AG08395 (cell line): ENCODE measurements at regions not wholly inside any gene's neighbourhood (a gene's known extent, or its start where the extent isn't known, plus 50 kb on each side); places are given as distances from the start of the nearest gene placed in this dataset.
A peak's percentile ranks its signal among the peaks of the same experiment; 100 is the strongest.
"Not testable (repeated sequence)": the region's sequence is repeated elsewhere in the genome, so short reads cannot be mapped to it uniquely, and the experiment has no call there.

ENCODE experiments used
- DNase-seq: peaks from one replicate; pipeline ENCODE4 v3.0.0; 2012; ENCODE audit warnings: mixed read lengths, low spot score

DNA sequence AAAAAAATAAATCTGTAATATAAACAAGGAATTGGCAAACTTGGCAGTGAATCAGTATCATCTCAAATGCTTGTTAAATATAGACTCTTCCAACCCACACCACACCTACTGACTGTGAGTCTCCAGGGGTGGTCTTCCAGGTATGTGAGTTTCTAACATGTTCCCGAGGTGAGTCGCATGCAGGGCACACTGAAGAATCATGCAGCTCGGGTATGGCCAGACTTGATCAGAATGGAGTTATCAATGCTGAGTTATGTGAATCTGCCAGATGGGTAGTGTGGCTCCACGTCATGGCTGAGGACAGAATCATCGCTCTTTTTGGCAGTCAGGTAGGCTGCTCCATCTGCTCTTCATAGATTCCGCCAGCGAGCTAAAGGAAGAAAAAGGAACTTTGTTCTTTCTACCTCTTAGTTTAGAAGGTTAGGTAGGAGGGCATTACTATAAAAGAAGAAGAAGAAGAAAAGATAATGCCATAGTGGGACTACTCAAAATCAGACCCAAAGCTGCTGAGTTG is 1279.7 kb upstream of the ZEB2 start:
- no peak for DNase-seq

DNA sequence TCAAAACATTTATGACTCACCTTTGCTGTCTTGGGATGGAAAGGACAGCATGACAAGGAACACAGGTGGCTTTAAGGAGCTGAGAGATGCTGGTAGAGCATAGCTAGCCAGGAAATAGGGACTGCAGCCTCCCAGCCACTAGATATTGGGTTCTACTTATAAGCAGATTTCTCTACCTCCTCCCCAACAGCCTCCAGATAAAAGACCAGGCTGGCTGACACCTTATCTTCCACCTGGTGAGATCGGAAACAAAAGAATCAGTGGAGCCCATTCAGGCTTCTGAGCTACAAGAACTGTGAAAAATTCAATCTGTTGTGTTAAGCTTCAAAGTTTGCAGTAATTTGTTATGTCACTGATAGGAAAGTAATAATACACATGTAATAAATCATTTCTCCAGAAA is 1278.5 kb upstream of the ZEB2 start:
- DNase-seq = no peak

DNA sequence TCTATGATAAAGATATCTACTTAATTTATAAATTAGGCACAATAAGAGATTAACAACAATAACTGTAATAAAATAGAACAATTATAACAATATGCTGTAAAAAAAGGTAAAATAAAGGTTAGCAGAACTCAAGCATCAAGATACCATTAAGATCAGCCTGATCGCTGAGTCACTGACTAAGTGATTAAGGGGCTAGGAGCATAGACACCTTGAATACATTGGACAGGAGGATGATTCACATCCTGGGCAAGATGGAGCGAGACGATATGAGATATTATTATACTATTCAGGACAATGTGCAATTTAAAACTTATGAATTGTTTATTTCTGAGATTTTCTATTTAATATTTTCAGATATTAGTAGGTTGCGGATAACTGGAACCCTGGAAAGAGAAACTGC is 1277.8 kb upstream of the ZEB2 start:
- no peak for DNase-seq

DNA sequence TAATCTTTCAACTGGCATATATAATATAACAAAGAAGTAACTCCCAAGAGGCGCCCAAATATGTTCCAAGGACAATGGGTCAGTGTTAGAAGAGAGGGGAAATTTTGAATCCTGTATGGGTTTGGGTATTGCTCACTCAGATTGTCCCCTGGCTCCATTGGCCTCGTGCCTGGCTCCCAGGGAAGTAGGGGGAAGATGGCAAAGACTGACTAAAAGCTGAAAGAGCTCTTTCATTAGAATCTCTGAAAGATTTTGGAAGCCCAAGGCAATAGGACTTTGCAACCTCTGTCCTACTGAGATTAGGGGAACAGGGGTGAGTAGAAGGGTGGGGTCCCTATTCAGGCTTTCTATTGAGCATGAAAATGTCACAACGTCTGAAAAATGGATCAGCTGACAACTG is 1272.8 kb upstream of the ZEB2 start:
- DNase-seq = no peak

DNA sequence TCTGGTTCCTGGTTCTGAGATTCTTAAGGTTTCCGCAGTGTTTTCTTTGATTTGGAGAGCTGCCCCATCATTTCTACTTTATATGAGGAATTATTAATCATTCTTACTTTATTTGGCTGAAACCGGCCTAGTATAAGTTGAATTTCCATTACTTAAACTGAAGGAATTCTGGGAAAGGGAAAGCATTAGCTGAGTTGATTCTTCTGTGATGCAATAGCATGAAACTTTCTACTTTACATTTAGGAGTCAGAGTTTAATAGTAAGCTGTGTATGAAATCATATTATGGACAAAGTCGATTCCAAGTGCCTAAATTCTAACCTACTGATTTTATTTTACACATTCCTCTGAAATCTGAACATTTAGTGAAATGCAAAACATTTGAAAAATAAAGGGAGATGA is 1269.7 kb upstream of the ZEB2 start:
- no peak for DNase-seq

DNA sequence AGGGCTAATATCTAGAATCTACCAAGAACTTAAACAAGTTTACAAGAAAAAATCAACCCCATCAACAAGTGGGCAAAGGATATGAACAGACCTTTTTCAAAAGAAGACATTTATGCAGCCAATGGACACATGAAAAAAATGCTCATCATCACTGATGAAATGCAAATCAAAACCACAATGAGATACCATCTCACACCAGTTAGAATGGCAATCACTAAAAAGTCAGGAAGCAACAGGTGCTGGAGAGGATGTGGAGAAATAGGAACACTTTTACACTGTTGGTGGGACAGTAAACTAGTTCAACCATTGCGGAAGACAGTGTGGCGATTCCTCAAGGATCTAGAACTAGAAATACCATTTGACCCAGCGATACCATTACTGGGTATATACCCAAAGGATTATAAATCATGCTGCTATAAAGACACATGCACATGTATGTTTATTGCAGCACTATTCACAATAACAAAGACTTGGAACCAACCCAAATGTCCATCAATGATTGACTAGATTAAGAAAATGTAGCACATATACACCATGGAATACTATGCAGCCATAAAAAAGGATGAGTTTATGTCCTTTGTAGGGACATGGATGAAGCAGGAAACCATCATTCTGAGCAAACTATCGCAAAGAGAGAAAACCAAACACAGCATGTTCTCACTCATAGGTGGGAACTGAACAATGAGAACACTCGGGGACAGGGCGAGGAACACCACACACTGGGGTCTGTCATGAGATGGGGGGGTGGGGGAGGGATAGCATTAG is 1267.9 kb upstream of the ZEB2 start:
- not testable (repeated sequence) for DNase-seq

DNA sequence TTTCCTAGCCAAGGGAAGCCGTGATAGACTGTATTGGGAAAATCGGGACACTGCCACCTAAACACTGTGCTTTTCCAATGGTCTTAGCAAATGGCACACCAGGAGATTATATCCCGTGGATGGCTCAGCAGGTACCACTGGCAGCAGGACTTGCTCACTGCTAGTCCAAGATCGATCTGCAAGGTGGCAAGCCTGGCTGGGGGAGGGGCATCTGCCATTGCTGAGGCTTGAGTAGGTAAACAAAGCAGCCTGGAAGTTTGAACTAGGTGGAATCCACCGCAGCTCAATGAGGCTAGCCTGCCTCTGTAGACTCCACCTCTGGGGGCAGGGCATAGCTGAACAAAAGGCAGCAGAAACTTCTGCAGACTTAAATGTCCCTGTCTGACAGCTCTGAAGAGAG is 1262.7 kb upstream of the ZEB2 start:
- DNase-seq = not testable (repeated sequence)

DNA sequence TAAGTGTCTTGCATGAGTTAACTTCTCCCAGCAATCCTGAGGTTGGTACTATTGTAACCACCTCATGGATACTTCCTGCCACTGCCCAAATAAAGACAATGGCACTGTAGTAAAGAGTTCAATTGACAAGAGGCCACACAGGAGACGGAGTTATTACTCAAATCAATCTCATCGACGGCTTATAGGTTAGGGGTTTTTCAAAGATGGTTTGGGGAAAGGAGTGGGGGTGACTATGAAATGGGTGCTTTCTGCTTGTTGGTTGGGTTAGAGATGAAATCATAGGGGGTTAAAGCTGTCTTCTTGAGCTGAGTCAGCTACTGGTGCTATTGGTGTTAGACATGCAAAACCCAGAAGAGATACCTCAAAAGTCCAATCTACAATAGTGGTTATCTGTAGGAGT is 1258.0 kb upstream of the ZEB2 start:
- no peak for DNase-seq

DNA sequence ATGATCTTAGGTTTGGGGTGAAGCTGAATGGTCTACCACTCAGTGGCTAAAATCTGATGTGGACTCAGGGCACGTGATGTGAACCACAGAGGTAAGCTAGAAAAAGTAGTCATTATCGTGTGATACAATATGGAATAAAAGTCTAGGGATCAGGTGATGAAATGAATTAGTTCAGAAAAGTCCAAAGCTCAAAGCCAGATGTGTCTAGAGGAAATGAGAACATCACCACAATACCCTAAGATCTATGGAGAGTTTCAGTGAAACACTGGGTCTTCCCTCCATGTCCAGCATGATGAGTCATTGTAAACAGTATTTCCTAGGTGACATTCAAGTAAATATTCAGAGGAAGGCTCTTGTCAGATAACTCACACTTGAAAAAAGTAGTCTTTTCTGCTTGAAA is 1257.4 kb upstream of the ZEB2 start:
- DNase-seq = no peak

DNA sequence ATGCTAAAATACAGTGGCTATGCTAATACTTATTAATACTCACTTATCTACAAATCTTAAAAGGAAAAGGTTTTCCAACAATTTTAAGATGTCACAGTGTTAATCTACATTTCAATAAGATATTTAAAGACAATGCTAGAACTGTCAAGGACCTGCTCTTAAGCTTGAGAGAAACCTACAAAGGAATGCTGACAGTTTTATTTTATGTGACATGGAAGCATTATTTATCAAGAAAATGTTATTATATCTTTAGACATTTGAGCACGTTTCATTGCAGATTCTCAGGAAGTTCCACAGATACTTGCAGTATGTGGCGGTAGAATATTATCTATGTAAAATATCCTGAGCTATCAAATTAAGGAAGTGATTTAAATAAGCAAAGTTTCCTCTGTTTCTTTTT is 1255.7 kb upstream of the ZEB2 start:
- DNase-seq = no peak

DNA sequence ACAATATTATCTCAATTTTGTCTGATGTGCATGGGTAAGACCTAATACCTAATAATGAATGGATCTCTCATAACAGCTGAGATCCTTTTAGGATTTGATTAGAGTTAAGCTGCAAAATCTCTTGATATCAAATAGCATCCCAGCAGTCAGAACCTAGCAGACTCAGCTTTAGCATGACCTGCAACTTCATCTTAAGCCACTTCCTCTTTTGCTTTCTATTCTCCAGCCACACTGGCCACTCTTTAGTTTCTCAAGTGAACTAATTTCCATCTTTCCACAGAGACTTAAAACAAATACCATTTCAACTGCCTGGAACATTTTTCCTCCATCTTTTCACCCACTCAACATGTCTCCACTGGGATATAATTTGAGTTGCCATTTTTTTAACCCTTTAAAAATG is 1251.6 kb upstream of the ZEB2 start:
- no peak for DNase-seq

DNA sequence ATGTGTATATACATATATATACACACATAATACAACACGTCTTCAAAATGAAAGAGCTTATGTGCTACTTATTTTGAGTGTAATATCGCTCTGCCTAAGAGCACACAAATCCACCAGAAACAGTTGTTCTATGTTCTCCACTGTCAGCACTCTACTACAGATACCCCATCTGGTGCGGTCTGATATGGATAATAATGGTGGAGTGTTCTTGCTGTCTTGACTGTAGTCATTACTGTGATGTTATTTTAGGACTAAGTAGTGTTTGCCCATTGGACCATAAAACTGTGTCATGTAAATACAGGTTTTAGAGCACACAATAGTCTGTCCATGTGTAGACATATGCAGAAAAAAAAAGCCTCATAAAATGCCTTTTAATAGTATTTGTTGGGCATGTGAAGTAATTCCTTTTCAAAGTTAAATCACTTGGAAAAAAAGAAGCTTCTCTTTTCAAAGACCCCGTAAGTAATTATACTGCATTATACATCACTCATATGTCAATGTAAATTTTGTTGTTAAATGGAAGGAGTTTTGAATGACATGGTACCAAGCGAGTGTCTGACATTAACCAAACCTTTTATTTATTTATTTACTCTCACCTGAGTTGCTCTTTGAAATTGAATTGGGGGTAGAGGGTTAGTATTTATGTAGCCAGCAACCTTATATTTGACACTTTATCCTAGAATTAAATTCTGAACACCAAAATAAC is 1249.2 kb upstream of the ZEB2 start:
- DNase-seq = no peak

DNA sequence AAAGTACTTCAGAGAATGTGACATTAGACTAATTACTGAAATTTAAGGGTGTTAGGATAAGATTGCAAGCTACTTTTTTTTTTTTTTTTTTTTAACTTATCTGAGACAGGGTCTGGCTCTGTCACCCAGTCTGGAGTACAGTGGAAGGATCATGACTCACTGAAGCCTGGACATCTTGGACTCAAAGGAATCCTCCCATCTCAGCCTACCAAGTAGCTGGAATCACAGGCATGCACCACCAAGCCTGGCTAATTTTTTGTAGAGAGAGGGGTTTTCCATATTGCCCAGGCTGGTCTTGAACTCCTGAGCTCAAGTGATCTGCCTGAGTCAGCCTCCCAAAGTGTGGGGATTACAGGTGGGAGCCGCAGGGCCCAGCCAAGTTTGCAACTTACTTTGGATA is 1246.0 kb upstream of the ZEB2 start:
- no peak for DNase-seq

DNA sequence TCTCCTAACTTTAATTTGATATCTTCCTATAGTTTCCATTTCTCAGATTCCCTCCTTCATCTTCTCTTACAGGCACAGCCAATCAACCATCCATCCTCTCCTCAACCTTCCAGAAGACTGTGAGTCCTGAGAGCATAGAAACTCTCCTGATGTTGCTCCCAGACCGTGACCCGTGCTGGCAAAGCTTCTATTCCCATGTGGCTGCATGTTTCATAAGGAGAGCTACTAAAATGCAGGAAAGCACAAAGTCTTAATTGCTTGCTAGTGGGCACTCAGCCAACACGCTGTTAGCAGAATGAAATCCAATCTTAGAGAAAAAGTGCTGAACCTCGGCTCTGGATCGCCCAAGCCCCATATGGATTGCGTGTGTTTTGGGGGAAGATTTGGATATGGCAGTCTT is 1244.7 kb upstream of the ZEB2 start:
- no peak for DNase-seq

DNA sequence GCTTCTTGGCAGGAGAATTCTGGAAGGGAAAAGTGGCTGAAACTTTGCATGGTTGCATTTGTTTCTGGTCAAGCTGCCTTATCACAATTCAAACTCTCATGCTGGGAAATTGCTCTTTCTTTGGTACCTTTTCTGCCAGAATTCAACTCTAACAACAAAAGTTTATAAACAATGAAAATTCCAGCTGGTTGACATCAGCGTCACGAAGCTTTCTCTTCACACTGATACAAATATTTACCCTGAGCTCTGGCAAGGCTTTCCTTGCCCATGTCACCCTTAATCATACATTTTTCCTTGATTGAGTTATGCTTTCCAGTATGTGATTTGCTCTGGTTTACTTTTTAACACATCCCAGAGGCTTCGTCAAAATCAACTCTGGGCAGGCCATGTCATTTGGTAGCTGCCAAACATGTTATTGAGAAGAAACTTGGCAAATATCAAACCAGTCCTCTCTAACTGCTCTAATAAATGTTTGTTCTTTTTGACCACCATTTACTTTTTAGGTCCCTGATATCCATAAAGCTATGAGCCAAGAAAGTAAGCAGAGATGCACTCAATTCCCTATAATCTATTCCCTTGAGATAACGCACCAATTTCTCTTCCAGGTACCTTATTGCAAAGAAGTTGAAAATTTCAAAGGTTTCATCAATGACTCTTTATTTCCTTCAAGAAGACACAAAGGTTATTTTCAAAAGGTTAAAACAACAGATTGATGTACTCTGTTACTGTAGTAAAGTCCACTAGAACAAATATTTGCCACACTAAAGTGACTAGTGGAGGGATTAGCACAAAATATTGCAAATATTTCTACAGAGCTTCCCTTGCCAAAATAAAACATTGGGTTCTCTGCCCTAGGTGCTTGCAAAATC is 1241.1 kb upstream of the ZEB2 start:
- peak; percentile 50 for DNase-seq

DNA sequence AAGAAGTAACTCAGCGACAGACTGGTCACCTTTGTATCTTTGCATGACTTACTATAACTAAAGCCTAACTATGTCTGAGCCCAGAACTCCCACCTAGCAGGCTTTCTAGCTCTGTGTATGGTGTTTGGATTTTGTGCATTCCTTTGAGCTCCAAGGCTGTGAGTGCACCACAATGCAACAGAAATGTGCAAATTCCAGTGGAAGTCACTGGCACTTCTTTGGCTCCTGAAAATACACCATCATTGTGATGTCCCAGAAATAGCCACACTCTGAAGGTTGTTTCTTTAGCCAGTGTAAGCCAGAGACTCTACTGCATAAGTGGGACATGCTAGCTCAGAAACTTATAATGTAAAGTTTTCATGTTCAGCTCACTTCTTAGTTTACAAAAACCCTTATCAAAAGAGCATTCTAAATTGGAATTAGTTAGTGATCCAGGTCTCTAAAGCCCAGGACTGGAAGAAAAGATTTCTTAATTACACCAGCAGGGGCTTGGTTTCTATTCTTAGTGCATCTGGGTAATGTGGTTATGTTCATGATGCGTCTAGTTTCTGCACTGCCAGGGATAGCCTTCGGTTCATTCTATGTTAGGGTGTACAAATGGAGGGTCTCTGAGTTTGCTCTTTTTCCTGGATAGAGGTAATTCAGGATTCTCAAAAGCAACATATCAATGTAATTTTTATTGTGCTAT is 1239.5 kb upstream of the ZEB2 start:
- DNase-seq = no peak

DNA sequence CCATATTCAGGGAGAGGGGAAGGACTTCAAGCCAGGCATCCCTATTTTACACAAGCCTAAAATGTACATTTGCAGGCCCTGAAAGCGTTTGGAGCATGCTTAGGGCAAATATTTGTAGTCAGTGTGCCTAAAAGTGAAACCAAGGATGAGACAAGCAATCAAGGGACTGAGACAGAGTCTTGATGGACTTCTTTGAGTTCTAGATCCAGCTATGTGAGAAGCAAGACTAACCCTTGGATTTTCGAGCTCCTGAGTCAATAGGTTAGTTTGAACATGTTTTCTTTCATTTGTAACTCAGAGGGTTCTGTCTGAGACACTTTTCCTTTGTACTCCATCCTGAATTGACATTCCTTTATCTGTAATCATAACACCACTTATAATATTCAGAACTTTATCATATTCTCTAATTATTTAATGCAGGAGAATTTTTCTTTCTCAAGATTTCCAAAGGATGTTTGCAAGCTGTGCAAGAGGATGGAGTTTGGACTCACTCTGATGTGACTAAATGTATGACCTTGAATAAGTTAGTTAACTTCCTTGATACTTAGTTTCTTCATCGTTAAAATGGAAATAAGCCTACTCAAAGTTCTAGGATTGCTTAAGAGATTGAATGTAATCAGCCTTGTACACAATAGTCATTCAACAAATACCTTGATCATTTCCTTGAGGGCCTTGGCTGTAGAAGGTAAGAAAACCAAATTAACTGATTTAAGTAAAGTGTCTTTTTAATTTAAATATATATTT is 1237.8 kb upstream of the ZEB2 start:
- DNase-seq = no peak

DNA sequence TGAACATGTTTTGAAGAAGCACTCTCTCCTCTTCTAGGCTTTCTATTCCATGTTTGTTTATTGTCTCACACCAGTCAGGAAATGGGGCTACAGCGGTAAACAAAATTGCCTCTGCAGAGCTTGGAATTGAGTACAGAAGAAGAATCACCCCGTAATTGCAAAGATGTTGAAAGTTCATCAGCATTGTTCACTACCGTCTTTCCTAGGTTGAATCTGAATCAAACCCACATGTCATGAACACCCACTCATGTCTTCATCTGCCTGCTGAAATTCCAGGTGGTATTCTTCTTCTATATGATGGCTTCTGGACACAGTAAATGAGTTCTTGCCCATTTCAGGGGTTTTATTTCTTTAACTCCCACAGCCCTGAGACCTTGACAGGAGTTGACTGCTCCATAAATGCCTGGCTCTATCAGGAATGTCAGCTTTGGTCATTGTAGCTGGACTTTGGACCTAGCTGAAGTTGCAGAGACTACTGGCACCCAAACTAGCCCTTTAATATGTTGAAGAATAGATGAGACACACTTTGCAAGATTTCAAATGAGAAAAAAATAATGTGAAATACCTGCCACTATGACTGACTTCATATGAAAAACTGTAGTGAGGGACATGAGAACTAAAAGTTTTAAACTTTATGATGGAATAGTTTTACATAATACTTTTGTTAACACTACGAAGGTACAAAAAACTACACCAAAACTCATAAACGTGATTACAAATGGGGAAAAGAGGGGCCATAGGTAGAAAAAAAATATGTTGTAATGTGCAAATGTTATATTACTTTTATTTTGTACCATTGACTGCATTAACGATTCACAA is 1235.3 kb upstream of the ZEB2 start:
- no peak for DNase-seq

DNA sequence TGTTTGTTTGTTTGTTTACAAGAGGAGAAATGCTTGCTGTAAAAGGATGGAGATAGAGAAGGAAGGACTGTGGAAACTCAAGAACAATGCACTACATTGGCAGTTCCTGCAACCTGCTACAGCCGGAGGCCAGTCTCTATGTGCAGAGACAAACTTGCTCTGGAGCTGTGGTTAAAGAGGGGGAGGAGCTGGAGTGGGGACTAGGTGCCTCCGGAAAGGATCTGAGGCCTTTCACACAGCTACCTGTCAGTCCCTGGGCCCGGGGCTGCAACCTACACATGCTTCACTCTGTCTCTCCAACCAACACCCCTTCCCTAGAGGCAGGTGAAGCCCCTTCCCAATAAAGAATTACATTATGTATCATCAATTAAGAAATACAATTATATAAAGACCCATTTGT is 1234.0 kb upstream of the ZEB2 start:
- no peak for DNase-seq

DNA sequence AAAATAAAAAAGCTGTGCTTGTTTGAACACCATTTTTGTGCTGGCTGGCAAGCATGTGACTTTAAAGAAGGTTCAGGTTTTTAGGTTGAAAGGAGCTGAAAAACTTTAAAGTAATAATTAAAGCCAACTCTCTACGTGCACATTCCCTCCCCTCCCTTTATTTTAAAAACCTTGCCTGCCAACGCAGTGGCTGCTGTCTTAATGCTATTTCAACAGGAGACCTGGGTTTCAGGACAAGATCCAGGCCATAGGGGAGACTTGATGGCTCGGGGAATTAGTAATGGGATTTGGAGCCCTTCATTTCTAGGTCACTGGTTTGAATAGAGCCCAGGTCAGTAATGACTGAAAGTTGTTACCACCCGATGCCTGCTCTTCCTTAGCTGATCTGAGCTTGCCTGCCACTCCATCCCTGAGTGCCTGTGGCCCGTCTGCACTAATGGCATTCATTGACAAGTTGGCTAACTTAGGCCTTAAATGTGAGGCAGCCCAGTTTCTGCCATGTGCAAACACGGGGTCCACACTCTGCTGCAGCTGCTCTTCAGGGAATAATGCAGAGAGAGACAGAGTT is 1233.2 kb upstream of the ZEB2 start:
- no peak for DNase-seq
